B cell (primary cell): ENCODE measurements at regions not wholly inside any gene's neighbourhood (a gene's known extent, or its start where the extent isn't known, plus 50 kb on each side); places are given as distances from the start of the nearest gene placed in this dataset.

Experiments
- CTCF ChIP-seq: fragments of 200-600 bp; IDR thresholded peaks from one replicate; pipeline ENCODE4 v1.8.0; 2022; ENCODE audit warnings: antibody characterized with exemption, mild to moderate bottlenecking
- EZH2 ChIP-seq: IDR thresholded peaks from 2 replicates; pipeline ENCODE4 v1.6.1; 2012; ENCODE audit warnings: borderline replicate concordance, low read depth, mild to moderate bottlenecking, moderate library complexity, low read length; ENCODE audit not compliant: insufficient read depth, poor library complexity, severe bottlenecking

- TF ChIP-seq CTCF (no peak), EZH2 (no peak)
These were observed 135.3 kb upstream of the LYPLAL1 start for GRCh38 chr1:219038398-219038797.
